ENCODE measurements at regions not wholly inside any gene's neighbourhood (a gene's known extent, or its start where the extent isn't known, plus 50 kb on each side); places are given as distances from the start of the nearest gene placed in this dataset.
"Not testable (repeated sequence)": the region's sequence is repeated elsewhere in the genome, so short reads cannot be mapped to it uniquely, and the experiment has no call there.

DNA sequence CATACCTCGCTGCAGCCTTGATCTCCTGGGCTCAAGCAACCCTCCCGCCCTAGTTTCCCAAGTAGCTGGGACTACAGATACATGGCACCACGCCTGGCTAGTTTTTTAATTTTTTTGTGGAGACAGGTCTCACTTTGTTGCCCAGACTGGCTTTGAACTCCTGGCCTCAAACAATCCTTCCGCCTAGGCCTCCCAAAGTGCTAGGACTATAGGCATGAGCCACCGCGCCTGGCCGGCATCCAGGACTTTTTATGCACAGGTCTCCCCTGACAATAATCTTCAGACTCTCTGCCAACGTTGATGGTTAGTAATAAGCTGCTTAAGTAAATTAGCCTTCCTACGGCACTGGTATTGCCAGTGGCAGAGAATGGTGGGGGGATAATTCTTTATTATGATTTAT lies 110.5 kb upstream of the MTHFD1L start:
- H3K4me2 ChIP-seq (ENCODE audit: low read depth, low read length, poor library complexity, severe bottlenecking), result no peak overlapping the region
- no peaks in the 10 kb centered on the region for H3K36me3 ChIP-seq (ENCODE audit: low read length)
- H3K27me3 ChIP-seq (ENCODE audit: low read length), result no peaks in the 10 kb centered on the region
- no peak overlapping the region for H2AFZ ChIP-seq (ENCODE audit: low read depth, low read length, severe bottlenecking)
- no peaks in the 10 kb centered on the region for H3K9me3 ChIP-seq (ENCODE audit: insufficient read depth, low read length)
- no peak overlapping the region for H3K4me3 ChIP-seq (ENCODE audit: insufficient read depth, low read length, poor library complexity, severe bottlenecking)
- H3K9me2 ChIP-seq (replicated peaks; ENCODE audit: insufficient read depth, low read length), result no peaks in the 10 kb centered on the region
- H4K20me1 ChIP-seq (ENCODE audit: low read depth, low read length), result no peaks in the 10 kb centered on the region
- TF ChIP-seq EZH2phosphoT487 (conservative IDR thresholded peaks at IDR 0.05; ENCODE audit: low read length), result no peak
- no peak for TF ChIP-seq CTCF (IDR thresholded peaks at IDR 0.05; ENCODE audit: insufficient read depth, low read length, poor library complexity, severe bottlenecking)
- no peaks in the 10 kb centered on the region for H3F3A ChIP-seq (ENCODE audit: insufficient read depth)
- no peak overlapping the region for H3K9ac ChIP-seq (ENCODE audit: low read length)
- H3K27ac ChIP-seq (ENCODE audit: low read depth, low read length), result no peak overlapping the region
- H3K79me2 ChIP-seq (ENCODE audit: insufficient read depth, low read length), result no peaks in the 10 kb centered on the region

- no peak overlapping the region for H3K4me2 ChIP-seq (ENCODE audit: low read depth, low read length, poor library complexity, severe bottlenecking)
- no peaks in the 10 kb centered on the region for H3K9me3 ChIP-seq (ENCODE audit: insufficient read depth, low read length)
- no peak for TF ChIP-seq EZH2phosphoT487 (conservative IDR thresholded peaks at IDR 0.05; ENCODE audit: low read length)
- TF ChIP-seq CTCF (IDR thresholded peaks at IDR 0.05; ENCODE audit: insufficient read depth, low read length, poor library complexity, severe bottlenecking), result no peak
- H3K9ac ChIP-seq (ENCODE audit: low read length), result no peak overlapping the region
- H3K27me3 ChIP-seq (ENCODE audit: low read length), result no peaks in the 10 kb centered on the region
- H3K27ac ChIP-seq (ENCODE audit: low read depth, low read length), result no peak overlapping the region
- H3K79me2 ChIP-seq (ENCODE audit: insufficient read depth, low read length), result no peaks in the 10 kb centered on the region
- no peak overlapping the region for H3K4me3 ChIP-seq (ENCODE audit: insufficient read depth, low read length, poor library complexity, severe bottlenecking)
- no peak overlapping the region for H2AFZ ChIP-seq (ENCODE audit: low read depth, low read length, severe bottlenecking)
- no peaks in the 10 kb centered on the region for H3K9me2 ChIP-seq (replicated peaks; ENCODE audit: insufficient read depth, low read length)
- no peaks in the 10 kb centered on the region for H4K20me1 ChIP-seq (ENCODE audit: low read depth, low read length)
- H3K36me3 ChIP-seq (ENCODE audit: low read length), result no peaks in the 10 kb centered on the region
- no peaks in the 10 kb centered on the region for H3F3A ChIP-seq (ENCODE audit: insufficient read depth)
These were observed 110.0 kb upstream of the MTHFD1L start for GRCh38 chr6:150755524-150755923.

GRCh38 chr6:150756173-150756572 lies 109.3 kb upstream of the MTHFD1L start:
- Histone ChIP-seq H3K4me3 (ENCODE audit: insufficient read depth, low read length, poor library complexity, severe bottlenecking) (no peak overlapping the region), H3K9me3 (ENCODE audit: insufficient read depth, low read length) (no peaks in the 10 kb centered on the region), H3K9ac (ENCODE audit: low read length) (no peak overlapping the region), H4K20me1 (ENCODE audit: low read depth, low read length) (no peaks in the 10 kb centered on the region), H3K4me2 (ENCODE audit: low read depth, low read length, poor library complexity, severe bottlenecking) (no peak overlapping the region), H3K27ac (ENCODE audit: low read depth, low read length) (no peak overlapping the region), H3K27me3 (ENCODE audit: low read length) (no peaks in the 10 kb centered on the region), H3K9me2 (replicated peaks; ENCODE audit: insufficient read depth, low read length) (no peaks in the 10 kb centered on the region), H3K36me3 (ENCODE audit: low read length) (no peaks in the 10 kb centered on the region), H2AFZ (ENCODE audit: low read depth, low read length, severe bottlenecking) (no peak overlapping the region), H3F3A (ENCODE audit: insufficient read depth) (no peaks in the 10 kb centered on the region), H3K79me2 (ENCODE audit: insufficient read depth, low read length) (no peaks in the 10 kb centered on the region)
- TF ChIP-seq CTCF (IDR thresholded peaks at IDR 0.05; ENCODE audit: insufficient read depth, low read length, poor library complexity, severe bottlenecking) (no peak), EZH2phosphoT487 (conservative IDR thresholded peaks at IDR 0.05; ENCODE audit: low read length) (no peak)

- not testable (repeated sequence) for H3K9me3 ChIP-seq (ENCODE audit: insufficient read depth, low read length); H3K36me3 ChIP-seq (ENCODE audit: low read length); H2AFZ ChIP-seq (ENCODE audit: low read depth, low read length, severe bottlenecking); H3K9me2 ChIP-seq (replicated peaks; ENCODE audit: insufficient read depth, low read length); H3K4me3 ChIP-seq (ENCODE audit: insufficient read depth, low read length, poor library complexity, severe bottlenecking); H4K20me1 ChIP-seq (ENCODE audit: low read depth, low read length); H3F3A ChIP-seq (ENCODE audit: insufficient read depth); H3K9ac ChIP-seq (ENCODE audit: low read length); H3K27ac ChIP-seq (ENCODE audit: low read depth, low read length); H3K4me2 ChIP-seq (ENCODE audit: low read depth, low read length, poor library complexity, severe bottlenecking); H3K79me2 ChIP-seq (ENCODE audit: insufficient read depth, low read length); H3K27me3 ChIP-seq (ENCODE audit: low read length)
These were observed 107.7 kb upstream of the MTHFD1L start for GRCh38 chr6:150757807-150758206.

All from SU-DHL-6 (cell line).